AG09309 (cell line): ENCODE measurements at regions not wholly inside any gene's neighbourhood (a gene's known extent, or its start where the extent isn't known, plus 50 kb on each side); places are given as distances from the start of the nearest gene placed in this dataset.

ENCODE experiments used
- DNase-seq: peaks from one replicate; pipeline ENCODE4 v3.0.0-alpha.2; 2010; ENCODE audit warnings: low read depth
- H3K4me3 ChIP-seq: 2 replicates; pipeline ENCODE4 v1.5.1; 2011; ENCODE audit warnings: mild to moderate bottlenecking, low read depth, low read length, moderate library complexity; ENCODE audit not compliant: control insufficient read depth
- TF ChIP-seq, protein P1 (sequence below): IDR thresholded peaks from 2 replicates; pipeline ENCODE4 v1.5.1; 2011; ENCODE audit warnings: mild to moderate bottlenecking, low read depth, low read length, inconsistent platforms; ENCODE audit not compliant: insufficient read depth, control insufficient read depth; ENCODE audit errors: missing control alignments

DNA sequence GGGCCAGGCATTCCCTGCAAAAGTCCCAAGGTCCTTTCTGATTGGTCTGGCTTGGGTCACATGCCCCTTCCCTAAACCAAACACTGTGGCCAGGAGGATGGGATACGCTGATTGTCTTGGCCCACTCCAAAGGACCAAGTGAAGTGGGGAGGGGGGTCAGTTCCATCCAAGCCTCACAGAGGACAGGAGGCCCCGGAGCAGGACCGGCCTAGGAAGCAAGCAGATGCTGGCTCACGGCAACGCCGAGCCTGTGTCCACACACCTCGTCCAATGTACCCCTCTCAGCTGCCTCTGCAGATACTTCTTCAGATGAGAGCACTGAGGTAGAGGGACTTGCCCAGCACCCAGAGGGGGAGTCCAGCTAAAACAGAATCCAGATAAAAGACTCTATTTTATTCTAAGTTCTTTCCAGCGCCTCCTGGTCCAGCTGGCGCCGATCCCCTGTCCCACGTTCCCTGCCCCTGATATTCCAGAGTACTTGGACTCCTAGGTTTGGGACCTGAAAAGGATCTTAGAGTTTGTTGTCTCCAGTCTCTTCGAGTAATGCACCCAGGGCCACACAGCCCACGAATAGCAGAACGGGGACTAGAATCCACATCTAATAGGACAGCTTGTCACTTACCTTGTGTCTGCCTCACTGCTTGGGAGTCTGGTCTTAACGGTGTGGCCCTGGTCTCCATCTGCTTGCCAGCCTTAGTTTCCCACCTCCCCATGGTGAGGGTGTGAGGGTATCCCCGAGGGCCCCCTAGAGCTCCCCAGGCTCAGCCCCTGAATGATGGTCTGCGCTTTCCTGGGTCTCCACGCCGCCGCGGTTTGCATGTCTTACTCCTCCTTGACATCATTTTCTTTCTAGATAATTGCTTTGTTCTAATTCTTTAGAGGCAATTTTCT lies 72.4 kb upstream of the UNC5A start:
- TF ChIP-seq, protein P1, sequence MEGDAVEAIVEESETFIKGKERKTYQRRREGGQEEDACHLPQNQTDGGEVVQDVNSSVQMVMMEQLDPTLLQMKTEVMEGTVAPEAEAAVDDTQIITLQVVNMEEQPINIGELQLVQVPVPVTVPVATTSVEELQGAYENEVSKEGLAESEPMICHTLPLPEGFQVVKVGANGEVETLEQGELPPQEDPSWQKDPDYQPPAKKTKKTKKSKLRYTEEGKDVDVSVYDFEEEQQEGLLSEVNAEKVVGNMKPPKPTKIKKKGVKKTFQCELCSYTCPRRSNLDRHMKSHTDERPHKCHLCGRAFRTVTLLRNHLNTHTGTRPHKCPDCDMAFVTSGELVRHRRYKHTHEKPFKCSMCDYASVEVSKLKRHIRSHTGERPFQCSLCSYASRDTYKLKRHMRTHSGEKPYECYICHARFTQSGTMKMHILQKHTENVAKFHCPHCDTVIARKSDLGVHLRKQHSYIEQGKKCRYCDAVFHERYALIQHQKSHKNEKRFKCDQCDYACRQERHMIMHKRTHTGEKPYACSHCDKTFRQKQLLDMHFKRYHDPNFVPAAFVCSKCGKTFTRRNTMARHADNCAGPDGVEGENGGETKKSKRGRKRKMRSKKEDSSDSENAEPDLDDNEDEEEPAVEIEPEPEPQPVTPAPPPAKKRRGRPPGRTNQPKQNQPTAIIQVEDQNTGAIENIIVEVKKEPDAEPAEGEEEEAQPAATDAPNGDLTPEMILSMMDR, result no peak
- H3K4me3 ChIP-seq, result no peak overlapping the region
- DNase-seq, result no peak

DNA sequence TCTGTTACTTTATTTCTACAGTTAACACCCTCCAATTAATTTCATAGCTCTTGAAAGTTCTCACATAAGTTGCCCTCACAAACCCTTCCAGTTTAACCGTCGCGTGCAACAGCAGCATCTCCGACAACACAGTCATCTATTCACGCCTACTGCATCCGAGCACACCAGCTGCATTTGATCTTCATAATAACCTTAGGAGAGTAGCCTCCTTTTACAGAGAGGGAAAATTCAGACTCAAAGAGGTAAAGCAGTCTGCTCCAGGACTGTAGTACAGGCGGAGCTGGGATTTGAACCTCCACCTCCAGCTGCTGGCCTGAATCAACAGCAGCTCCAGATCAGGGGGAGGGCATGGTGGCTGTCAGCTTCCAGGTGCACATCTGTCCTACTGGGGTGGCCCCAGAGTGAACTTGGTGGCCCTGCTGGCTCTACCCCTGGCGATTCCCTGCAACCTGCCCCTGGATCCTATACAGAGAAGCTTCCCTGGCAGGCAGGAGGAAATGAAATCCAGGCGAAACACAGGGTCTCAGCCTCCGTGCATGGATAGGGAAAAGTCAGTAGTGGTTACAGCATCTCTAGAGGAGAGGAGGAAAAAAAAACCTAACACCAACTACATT lies 71.6 kb upstream of the UNC5A start:
- no peak for DNase-seq
- H3K4me3 ChIP-seq, result no peak overlapping the region

DNA sequence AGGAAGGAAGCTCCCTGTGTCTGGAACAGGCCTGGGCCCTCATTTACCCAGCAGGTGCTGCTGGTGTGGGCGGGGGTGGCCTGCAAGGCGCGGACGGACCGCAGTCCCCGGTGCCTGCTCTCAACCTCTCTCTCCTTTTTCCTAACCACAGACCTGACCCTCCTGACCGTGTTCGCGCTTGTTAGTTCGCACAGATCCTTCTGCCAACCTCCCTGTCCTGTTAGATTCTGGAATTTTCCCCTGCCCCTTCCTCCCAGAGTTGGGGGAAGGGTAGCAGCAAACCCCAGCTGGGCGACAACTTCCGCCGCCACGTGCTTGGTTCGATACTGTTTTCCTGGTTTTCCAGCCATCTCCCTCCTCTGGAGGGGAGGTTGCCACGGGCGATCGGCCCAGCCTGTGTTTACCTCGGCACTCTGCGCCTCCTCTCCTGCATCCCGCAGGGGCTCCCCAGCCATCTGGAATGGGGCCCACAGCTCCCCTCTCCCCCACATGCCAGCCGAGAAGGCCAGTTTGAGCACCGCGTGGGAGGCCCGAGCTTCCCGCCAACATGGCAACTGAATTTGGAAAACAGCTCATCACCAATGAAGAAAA lies 70.8 kb upstream of the UNC5A start:
- DNase-seq, result no peak
- TF ChIP-seq, protein P1, result no peak
- no peak overlapping the region for H3K4me3 ChIP-seq

More for the DNA sequence above, 71.6 kb upstream of the UNC5A start:
- TF ChIP-seq, protein P1, result no peak

DNA sequence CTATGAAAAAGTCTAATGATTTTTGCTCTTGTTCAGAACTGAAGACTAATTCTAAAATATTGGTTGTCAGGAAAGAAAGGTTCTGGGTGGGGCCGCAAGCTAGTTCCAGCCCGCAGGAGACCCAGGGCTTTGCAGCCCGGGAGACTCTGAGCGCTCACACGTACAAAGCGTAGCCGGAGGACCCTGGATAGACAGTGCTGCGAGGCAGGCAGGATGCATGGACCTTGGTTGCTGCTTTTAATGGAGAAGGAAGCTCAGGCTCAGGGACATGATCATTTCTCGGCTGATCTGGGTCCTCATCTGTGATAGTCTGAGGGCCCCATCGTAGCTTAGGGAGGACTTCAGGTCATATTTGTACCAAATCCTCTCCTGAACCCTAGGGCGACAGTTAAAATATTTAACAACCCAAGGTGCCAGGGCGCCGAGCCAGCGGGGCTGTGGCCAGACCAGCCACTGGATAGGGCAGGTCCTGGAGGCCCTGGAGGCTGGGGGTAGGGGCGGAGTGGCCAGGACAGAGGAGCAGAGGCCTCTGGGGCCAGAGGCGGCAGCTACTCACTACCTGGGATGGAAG lies 70.1 kb upstream of the UNC5A start:
- TF ChIP-seq, protein P1, result no peak
- H3K4me3 ChIP-seq, result no peak overlapping the region
- no peak for DNase-seq

DNA sequence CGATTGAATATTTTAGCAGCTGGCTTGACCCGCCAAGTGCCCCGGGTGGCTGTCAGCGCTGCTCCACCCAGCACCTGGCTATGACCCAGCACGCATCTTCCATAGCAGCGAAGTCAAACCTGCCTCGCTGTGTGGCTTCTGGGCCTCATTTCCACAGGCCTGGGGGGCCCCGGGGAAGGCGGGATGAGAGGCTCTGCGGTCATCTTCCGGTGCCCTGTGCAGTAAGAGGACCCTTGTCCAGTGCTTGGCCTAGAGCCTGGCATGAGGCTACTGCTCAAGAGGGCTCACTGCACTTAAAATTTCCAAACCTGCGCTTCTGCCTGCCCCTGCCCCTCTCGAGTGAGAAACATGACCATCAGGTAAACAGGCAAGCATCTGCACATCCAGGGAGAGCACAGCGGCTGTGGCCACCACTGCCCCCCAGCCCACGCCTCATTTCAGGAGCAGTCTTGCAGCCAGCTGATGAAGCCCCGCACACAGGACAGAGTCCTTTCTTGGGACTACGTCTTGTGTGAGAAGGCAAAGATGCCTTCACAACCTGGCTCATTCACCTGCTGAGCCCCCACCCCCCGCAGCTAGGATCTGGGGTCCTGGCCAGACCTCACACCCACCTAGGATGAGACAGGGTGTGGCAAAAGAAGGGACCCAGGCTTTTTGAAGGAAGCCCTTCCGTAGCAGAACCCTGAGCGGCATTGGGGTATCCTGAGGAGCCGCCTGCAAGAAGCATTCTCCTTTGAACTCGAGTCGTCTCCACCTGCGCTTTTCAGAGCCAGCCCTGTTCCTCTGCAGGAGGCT lies 69.5 kb upstream of the UNC5A start:
- no peak for DNase-seq
- TF ChIP-seq, protein P1, result no peak
- H3K4me3 ChIP-seq, result no peak overlapping the region

DNA sequence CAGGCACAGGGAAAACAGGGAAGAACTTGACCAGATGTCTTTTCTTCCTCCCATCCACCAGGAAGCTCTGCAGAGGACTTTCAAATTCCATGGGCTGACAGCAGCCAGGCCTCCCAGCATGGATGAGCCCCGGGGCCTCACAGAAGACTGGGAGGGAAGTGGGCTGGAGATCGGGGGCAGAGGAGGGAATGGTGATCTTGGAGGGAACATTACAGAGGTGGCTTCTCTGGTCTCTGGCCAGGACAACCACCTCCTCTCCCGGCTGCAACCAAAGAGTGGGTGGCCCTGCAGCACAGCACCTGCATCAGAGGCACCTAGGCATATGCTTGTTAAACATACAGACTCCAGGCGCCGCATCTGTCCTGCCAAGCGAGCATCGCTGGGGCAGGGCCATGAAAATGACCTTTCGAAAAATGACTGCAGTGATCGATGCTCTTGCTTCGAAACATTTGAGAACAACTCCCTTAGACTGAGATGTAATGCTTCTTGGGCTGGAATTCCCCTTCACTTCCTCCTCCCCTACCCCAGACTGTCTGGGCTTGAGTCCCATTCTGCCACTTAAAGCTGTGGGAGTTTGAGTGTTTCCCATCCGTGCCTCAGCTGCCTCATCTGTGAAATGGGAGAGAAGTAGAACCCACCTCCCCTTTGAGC lies 68.7 kb upstream of the UNC5A start:
- no peak for DNase-seq
- H3K4me3 ChIP-seq, result no peak overlapping the region
- TF ChIP-seq, protein P1, result no peak
